ENCODE measurements at regions not wholly inside any gene's neighbourhood (a gene's known extent, or its start where the extent isn't known, plus 50 kb on each side); places are given as distances from the start of the nearest gene placed in this dataset.

DNA sequence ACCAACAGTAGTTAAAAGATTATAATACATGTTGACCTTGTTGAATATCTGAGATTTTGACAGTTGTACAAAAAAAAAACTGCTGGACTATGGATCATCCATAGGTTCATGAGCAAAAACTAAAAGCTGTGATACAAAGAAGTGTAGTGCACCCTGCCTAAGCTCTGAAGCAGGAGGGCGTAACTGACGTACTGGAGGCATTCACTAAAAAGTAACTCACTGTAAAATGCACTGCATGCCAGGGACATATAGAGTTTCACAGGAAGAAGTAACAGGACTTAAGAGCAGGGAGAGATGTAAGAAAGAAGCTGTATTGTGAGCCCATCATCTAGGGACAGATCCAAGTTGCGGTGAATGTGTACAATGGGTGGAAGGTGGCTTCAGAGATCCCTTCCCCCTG is 177.9 kb downstream of the IRS2 start (continued):
- TF ChIP-seq, protein P1, sequence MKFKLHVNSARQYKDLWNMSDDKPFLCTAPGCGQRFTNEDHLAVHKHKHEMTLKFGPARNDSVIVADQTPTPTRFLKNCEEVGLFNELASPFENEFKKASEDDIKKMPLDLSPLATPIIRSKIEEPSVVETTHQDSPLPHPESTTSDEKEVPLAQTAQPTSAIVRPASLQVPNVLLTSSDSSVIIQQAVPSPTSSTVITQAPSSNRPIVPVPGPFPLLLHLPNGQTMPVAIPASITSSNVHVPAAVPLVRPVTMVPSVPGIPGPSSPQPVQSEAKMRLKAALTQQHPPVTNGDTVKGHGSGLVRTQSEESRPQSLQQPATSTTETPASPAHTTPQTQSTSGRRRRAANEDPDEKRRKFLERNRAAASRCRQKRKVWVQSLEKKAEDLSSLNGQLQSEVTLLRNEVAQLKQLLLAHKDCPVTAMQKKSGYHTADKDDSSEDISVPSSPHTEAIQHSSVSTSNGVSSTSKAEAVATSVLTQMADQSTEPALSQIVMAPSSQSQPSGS (IDR thresholded peaks at IDR 0.05; ENCODE audit: low read length), result no peak
- no peak for TF ChIP-seq PAX8 (IDR thresholded peaks at IDR 0.05)
- TF ChIP-seq SREBF1 (IDR thresholded peaks at IDR 0.05; ENCODE audit: low read length), result no peak
- TF ChIP-seq, protein P2, sequence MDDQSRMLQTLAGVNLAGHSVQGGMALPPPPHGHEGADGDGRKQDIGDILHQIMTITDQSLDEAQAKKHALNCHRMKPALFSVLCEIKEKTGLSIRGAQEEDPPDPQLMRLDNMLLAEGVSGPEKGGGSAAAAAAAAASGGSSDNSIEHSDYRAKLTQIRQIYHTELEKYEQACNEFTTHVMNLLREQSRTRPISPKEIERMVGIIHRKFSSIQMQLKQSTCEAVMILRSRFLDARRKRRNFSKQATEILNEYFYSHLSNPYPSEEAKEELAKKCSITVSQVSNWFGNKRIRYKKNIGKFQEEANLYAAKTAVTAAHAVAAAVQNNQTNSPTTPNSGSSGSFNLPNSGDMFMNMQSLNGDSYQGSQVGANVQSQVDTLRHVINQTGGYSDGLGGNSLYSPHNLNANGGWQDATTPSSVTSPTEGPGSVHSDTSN (IDR thresholded peaks at IDR 0.05; ENCODE audit: insufficient replicate concordance, low read depth, low read length), result no peak
- TF ChIP-seq DPF2 (IDR thresholded peaks at IDR 0.05), result no peak
- no peak for TF ChIP-seq ZNF24 (IDR thresholded peaks at IDR 0.05)
- no peak for TF ChIP-seq NR2F1 (conservative IDR thresholded peaks at IDR 0.05)
- TF ChIP-seq, protein P3, sequence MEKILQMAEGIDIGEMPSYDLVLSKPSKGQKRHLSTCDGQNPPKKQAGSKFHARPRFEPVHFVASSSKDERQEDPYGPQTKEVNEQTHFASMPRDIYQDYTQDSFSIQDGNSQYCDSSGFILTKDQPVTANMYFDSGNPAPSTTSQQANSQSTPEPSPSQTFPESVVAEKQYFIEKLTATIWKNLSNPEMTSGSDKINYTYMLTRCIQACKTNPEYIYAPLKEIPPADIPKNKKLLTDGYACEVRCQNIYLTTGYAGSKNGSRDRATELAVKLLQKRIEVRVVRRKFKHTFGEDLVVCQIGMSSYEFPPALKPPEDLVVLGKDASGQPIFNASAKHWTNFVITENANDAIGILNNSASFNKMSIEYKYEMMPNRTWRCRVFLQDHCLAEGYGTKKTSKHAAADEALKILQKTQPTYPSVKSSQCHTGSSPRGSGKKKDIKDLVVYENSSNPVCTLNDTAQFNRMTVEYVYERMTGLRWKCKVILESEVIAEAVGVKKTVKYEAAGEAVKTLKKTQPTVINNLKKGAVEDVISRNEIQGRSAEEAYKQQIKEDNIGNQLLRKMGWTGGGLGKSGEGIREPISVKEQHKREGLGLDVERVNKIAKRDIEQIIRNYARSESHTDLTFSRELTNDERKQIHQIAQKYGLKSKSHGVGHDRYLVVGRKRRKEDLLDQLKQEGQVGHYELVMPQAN (conservative IDR thresholded peaks at IDR 0.05), result no peak
- no peak for TF ChIP-seq CBX3 (IDR thresholded peaks at IDR 0.05; ENCODE audit: borderline replicate concordance, low read depth)

DNA sequence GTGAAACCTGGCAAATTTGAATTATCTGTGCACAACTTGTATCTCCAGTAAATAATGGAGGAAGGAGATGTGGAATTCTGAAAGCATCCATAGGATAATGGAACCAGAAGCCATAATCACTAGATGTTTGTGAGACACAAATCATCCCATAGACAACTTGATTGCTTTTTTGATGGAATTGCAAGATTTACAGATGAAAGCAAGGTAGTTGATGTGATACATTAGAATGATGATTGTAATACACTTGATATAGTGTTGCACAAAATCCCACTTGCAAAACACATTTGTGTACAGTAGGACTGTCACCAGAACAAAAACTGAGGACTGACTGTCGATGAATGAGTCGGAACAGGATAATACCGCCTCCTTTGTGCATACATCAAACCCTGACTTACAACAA is 178.3 kb downstream of the IRS2 start:
- H3K27me3 ChIP-seq (replicated peaks in 1 of 2; ENCODE audit: control insufficient read depth in 2 of 2, insufficient read depth in 2 of 2, low read length in 1 of 2), result no peaks in the 10 kb centered on the region
- no peak overlapping the region for H3K4me3 ChIP-seq
- WGBS (ENCODE audit: insufficient coverage, insufficient replicate concordance, low lambda C conversion rate, missing lambda C conversion rate), result 38% methylated on average over 3 of the region's 3 CpGs
- SMC1A ChIA-PET (ENCODE audit: uncharacterized antibody, unreplicated experiment), result no interaction called here
- H3K4me1 ChIP-seq (ENCODE audit: control insufficient read depth, insufficient read depth, low read length), result no peaks in the 10 kb centered on the region
- H3K9me3 ChIP-seq (replicated peaks; ENCODE audit: control insufficient read depth, insufficient read depth, low read length), result no peaks in the 10 kb centered on the region
- TF ChIP-seq KDM1A (IDR thresholded peaks at IDR 0.05; ENCODE audit: borderline replicate concordance), result no peak
- TF ChIP-seq, protein P4, sequence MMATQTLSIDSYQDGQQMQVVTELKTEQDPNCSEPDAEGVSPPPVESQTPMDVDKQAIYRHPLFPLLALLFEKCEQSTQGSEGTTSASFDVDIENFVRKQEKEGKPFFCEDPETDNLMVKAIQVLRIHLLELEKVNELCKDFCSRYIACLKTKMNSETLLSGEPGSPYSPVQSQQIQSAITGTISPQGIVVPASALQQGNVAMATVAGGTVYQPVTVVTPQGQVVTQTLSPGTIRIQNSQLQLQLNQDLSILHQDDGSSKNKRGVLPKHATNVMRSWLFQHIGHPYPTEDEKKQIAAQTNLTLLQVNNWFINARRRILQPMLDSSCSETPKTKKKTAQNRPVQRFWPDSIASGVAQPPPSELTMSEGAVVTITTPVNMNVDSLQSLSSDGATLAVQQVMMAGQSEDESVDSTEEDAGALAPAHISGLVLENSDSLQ (IDR thresholded peaks at IDR 0.05), result no peak
- TF ChIP-seq NFYA (IDR thresholded peaks at IDR 0.05; ENCODE audit: borderline replicate concordance, low read depth, low read length), result no peak
- TF ChIP-seq STAT1 (conservative IDR thresholded peaks at IDR 0.05), result no peak
- TF ChIP-seq, protein P5, sequence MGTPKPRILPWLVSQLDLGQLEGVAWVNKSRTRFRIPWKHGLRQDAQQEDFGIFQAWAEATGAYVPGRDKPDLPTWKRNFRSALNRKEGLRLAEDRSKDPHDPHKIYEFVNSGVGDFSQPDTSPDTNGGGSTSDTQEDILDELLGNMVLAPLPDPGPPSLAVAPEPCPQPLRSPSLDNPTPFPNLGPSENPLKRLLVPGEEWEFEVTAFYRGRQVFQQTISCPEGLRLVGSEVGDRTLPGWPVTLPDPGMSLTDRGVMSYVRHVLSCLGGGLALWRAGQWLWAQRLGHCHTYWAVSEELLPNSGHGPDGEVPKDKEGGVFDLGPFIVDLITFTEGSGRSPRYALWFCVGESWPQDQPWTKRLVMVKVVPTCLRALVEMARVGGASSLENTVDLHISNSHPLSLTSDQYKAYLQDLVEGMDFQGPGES (IDR thresholded peaks at IDR 0.05), result no peak
- no peak for TF ChIP-seq RFX5 (IDR thresholded peaks at IDR 0.05; ENCODE audit: low read depth, low read length)
- no peak for TF ChIP-seq ZZZ3 (IDR thresholded peaks at IDR 0.05; ENCODE audit: control insufficient read depth, insufficient read length, low read depth)
- TF ChIP-seq, protein P6, sequence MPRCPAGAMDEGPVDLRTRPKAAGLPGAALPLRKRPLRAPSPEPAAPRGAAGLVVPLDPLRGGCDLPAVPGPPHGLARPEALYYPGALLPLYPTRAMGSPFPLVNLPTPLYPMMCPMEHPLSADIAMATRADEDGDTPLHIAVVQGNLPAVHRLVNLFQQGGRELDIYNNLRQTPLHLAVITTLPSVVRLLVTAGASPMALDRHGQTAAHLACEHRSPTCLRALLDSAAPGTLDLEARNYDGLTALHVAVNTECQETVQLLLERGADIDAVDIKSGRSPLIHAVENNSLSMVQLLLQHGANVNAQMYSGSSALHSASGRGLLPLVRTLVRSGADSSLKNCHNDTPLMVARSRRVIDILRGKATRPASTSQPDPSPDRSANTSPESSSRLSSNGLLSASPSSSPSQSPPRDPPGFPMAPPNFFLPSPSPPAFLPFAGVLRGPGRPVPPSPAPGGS (IDR thresholded peaks at IDR 0.05; ENCODE audit: borderline replicate concordance, insufficient read depth, low read depth, low read length, poor library complexity, severe bottlenecking), result no peak
- FAIRE-seq, result no peak
- no peaks in the 10 kb centered on the region for H4K20me1 ChIP-seq (ENCODE audit: control insufficient read depth, insufficient read depth)
- no peak for ATAC-seq
- intact Hi-C loops (cut with micrococcal nuclease; ENCODE audit: unreplicated experiment) (no loop called here), in situ Hi-C loops (cut with MboI) (no loop called here)
- H3K36me3 ChIP-seq (ENCODE audit: control insufficient read depth in 2 of 2, insufficient read depth in 2 of 2, low read length in 1 of 2), result no peaks in the 10 kb centered on the region
- no TSS peak for BruUV-seq (replicated peaks)
- no peak overlapping the region for H2AFZ ChIP-seq (ENCODE audit: control insufficient read depth, low read depth, low read length)
- H3K79me2 ChIP-seq (ENCODE audit: control insufficient read depth, insufficient read depth, low read length), result no peaks in the 10 kb centered on the region
- H3K9ac ChIP-seq (ENCODE audit: control insufficient read depth, insufficient read depth, low read length), result no peak overlapping the region
- DNase-seq (ENCODE audit: low read depth, low spot score), result no peak
- CTCF ChIA-PET, result no interaction called here
- H3K27ac ChIP-seq (ENCODE audit: control insufficient read depth, insufficient read depth), result no peak overlapping the region
- POLR2A ChIA-PET, result no interaction called here
- no peak overlapping the region for H3K4me2 ChIP-seq (ENCODE audit: control insufficient read depth, insufficient read depth)
- RAD21 ChIA-PET (ENCODE audit: unreplicated experiment), result no interaction called here

All from GM12878 (cell line).